ENCODE measurements at regions not wholly inside any gene's neighbourhood (a gene's known extent, or its start where the extent isn't known, plus 50 kb on each side); places are given as distances from the start of the nearest gene placed in this dataset.
A peak's percentile ranks its signal among the peaks of the same experiment; 100 is the strongest.
"Not testable (repeated sequence)": the region's sequence is repeated elsewhere in the genome, so short reads cannot be mapped to it uniquely, and the experiment has no call there.

DNA sequence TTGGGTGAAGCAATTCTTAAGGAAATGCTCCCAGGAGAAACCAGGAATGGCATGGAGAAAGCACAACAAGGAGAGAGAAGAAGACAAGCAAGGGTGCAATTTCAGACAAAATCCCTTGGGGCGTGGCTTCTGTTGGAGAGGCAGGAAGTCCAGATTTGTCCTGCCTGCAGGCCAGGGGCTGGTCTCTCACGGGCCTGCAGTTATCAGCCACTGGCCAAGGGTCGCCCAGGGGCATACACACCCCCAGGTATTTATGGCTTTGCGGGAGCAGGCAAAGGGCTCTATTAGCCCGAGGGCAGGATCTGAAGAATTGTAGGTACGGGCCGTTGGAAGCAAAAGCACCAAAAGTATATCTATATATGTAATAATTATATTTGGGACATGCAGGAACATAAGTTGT, 87.7 kb downstream of the IYD start:
- no peak for DNase-seq

DNA sequence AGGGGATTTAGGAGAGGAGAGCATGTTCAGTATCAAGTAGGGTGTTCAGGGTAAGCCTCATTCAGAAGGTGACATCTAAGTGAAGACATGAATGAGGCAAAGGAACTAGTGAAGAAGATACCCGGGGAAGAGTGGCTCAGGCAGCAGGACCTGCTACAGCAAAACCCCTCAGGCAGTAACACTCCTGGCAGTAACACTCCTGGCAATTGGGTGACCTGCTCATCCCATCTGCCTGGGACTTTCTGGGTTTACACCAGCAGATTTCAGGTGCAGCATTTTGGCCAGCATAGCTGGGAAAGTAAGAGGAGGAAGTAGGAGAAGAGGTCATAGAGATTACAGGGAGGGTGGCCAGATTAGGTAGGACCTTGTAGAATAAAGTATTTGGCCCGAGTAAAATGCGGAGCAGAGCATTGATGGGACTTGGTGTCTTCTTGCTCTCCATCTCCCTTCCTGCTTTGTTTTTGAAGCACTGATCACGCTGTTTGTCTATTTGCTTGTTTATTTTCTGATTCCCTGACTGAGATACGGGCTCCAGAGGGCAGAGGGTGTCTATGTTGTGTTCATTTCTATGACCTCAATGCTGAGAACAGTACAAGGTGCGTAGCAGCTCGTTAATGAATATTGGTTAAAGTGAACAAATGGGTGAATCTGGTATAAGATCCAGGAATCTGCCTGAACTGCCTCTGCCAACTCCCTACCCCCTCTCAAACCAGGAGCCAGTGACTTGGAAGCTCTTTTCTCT, 88.3 kb downstream of the IYD start:
- no peak for DNase-seq

DNA sequence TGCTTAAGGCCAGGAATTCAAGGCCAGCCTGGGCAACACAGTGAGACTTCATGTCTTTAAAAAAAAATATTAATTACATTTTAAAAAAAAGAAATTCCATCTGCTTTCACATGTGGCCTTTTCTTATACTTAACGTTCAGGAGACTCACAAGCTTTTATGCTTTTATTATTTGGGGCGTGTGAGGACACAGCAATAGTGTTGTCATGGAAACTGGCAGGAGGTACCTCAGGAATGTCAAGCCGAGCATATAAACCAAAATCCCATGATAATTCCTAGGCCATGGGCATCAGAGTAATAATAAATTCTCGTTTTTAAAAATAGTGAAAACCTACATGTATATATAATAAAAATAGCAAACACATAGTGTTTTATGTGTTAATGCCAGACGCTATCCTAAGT, 89.8 kb downstream of the IYD start:
- no peak for DNase-seq

DNA sequence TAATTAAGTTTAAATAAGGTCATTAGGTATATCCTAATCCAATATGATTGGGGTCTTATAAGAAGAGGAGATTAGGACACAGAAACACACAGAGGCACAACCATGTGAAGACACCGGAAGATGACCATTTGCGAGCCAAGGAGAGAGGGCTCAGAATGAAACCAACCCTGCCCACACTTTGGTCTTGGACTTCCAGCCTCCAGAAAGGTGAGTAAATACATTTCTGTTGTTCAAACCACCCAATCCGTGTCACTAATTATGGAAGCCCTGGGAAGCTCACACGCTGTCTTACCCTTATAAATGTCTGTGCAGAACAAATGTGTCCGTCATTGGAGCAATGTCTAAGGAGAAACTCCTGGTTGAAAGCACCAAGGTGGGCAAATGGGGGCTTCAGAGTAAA, 95.0 kb downstream of the IYD start:
- no peak for DNase-seq

DNA sequence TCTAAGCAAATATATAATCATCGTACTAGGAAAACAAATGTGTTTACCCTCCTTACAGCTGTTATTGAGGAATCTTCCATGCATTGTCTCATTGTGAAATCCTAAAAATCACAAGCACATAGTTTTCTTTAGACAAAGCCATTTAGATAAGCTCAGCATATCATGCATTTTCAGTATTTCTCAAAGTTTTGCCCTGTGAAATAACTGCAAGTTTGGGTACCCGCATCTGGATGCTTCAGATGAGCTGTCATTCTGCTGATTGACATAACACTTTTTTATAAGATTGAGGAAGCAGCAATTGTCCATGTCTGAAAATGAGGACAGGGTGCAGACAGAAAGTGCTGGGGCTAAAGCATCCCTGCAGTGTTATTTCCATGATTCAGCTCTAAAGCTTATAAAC, 96.2 kb downstream of the IYD start:
- no peak for DNase-seq

DNA sequence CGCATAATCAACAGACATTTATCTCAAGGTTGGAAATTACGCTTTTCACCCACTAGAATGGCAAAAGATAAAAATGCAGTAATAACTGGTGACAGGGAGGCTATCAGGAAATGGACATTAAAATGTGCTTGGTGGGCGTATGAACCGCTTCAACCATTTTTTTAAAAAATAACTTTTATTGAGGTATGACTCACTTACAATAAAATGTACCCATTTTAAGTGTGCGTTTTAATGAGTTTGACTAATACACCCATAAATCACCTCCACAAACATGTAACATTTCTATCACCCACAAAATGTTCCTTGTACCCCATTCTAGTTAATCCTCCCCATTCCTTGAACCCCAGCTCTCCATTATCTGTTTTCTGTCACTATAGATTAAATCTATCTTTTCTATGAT, 96.8 kb downstream of the IYD start:
- DNase-seq = no peak

DNA sequence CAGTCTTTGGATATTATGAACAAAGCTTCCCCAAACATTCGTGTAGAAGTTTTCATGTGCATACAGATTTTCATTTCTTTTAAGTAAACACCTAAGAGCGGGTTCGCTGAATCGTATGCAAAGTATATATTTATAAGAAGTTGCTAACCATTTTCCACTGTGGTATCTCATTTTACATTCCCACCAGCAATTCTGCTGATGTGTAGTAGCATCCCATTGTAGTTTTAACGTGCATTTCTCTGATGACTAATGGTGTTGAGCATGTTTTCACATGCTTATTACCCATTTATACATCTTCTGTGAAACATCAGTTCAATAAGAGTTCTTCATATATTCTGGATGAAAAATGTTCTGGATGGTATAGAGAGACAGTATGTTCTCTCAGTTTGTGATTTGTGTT, 97.4 kb downstream of the IYD start:
- DNase-seq = no peak

DNA sequence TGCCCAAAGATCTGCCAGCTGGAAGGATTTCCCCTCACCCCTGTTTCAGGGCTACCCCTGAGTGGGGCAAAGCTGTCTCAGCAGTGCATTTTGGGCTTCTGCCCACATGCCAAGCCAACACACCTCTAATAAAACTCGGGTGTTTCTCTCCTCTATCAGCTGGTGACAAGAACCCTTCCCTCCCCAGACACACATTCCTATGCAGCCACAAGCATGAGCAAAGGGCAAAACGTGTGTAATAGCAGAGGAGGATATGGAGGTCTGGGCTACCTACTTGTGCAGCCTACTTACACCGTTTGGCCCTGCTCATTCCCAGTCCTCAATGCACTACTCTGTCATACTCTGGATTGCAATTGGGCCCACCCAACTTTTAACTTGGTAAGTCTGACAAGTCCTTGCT, 101.3 kb downstream of the IYD start:
- DNase-seq = no peak

DNA sequence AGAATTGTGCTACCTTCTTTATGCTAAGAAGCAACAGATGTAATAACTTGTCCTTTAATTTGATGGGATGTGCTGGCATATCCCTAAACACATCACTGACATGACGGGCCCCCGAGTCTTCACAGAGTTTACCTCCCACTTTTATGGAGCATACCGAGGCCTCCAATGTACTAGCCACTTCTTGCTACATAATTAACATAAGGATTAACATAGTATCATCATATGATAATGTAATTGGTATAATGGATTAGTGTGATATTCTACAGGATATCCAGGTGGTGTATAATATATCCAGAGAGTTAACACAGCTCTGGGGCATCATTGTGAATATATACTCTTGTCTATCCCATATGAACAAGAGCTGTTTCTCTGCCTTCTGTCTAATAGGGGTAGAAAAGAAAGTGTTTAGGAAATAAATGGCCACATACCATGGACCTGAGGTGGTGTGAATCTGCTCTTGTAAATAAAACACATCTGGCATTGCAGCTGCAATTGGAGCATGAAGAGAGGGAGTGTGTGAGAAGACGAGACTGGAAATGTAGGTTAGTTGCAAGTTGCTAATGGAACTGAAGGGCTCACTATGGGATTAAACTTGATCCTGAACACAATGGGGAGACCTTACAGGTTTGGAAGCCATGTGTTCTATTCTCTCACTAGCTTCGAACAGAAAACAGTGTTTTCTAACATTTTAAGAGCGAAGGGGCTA, 102.3 kb downstream of the IYD start:
- no peak for DNase-seq

DNA sequence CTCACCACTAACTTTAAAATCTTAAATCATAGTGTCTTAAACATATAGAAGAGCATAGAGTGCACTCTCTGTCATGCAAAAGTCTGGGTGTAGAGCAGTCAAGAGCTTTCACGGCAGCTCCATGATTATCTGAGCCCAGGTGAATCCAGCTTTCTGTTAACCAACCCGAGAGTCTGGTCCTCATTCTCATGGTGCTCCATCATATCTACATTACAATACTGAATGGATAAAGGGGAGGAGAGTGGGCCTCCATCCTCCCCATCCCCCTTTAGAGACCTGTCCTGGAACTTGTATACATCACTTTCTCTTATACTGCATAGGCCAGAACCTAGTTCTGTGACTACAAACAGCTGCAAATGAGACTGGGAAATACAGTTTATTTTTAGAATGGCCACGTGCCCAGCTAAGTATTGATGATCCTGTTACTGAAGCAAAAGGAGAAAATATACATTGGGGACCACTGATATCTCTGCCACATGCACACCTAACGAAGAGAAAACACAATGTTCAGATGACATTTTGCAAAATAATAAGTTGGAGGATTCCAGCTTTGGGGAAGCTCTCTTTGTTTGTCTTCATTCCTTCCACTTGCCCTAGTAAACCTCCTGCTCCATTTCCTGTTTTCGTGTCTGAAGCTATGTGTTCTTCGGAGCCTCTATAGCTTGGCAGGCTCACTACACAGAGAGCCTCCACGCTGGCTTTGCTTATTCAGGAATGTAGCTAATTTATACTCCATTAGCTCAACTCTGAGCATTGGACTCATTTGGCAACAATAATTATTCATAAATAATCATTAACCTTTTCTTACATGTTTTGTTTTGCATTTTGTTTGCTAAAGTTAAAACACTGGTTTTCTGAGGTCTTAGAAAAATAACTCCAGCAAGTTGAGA, 110.1 kb downstream of the IYD start:
- peak; percentile 51 for DNase-seq

DNA sequence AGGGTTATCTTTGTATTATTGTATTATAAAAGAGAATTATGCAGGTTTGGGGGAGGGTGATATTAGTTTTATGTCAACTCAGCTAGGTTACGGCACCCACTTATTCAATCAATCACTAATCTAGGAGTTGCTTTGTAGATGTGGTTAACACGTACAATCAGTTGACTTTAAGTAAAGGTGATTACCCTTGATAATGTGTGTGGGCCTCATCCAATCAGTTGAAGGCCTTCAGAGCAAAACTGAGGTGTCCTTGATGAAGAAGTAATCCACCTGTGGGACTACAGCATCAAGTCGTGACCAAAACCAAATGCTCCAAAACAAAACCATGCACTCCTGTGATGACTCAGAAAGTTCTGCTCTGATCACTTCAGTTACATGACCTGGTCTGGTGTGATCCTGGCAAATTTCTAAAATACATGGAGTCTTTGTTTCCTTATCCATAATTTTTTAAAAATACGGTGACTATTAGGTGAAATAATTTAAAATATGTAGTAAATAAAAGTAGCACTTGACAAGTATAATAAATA, 114.1 kb downstream of the IYD start:
- DNase-seq = no peak

DNA sequence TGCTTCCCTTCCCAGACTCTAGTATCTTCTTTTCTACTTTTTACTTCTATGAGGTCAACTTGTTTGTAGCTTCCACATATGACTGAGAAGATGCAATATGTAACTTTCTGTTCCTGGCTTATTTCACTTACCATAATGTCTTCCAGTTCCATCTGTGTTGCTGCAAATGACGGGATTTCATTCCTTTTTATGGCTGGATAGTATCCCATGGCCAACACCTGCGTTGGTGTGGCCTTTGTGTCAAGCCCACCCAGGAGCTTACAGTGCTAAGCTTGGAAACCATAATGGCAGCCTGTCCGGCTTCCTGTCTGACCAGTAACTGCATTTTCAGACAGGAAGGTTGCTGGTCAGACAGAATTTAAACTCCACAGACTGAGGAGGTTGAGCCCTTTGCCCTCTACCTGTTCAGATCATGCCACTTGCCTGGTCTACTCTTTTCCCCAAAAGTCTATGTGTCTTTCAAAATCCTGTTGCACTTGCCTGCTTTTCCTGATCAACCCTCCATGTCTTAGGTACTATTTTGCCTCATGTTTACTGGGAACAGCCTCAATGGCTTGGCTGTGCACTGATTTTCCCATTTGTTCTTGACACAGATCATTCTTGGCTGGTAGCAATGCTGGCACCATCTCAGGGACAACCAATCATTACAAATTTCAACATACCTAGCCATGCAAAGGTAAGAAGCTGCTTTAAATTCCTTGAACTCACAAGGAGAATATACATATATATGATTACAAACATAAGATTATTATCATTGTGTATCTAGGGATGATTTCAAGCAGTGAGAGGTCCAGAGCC, 114.3 kb upstream of the PLEKHG1 start:
- no peak for DNase-seq

DNA sequence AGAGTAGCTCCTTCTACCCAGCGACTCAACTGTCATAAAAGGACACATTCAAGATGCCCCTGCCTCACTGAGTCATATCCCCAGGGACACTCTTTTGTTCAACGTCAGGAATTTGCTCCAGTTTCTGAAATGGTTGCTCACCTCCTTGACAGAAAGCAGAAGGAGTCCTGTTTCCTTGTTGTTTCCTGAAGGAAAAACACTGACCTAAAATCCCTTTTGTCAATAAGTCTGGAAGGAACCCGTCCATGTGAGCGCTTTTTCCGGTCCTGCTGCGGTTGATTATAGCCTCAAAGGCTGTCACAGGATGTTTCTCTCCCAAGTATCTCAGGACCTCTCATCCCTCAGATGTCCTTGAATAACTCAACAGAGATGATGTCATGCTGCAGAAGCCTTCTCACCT, 113.6 kb upstream of the PLEKHG1 start:
- DNase-seq = no peak

DNA sequence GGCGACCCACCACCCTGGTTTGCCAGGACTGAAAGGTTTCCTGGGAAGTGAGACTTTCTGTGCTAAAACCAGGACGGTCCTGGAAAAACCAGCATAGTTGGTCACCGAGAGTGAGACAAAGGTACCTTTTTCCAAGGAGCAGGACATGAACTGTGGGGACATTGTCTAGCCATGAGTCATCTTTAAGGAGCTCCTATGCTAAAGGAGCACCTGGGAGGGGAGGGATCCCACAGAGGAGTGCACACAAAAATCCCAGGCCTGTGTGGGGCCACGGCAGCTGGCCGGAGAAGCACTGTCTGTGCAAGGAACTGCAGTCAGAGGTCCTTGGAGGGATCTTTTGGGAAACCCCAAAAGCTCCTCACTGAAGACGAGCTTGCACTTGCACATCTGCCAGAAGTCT, 109.1 kb upstream of the PLEKHG1 start:
- no peak for DNase-seq

DNA sequence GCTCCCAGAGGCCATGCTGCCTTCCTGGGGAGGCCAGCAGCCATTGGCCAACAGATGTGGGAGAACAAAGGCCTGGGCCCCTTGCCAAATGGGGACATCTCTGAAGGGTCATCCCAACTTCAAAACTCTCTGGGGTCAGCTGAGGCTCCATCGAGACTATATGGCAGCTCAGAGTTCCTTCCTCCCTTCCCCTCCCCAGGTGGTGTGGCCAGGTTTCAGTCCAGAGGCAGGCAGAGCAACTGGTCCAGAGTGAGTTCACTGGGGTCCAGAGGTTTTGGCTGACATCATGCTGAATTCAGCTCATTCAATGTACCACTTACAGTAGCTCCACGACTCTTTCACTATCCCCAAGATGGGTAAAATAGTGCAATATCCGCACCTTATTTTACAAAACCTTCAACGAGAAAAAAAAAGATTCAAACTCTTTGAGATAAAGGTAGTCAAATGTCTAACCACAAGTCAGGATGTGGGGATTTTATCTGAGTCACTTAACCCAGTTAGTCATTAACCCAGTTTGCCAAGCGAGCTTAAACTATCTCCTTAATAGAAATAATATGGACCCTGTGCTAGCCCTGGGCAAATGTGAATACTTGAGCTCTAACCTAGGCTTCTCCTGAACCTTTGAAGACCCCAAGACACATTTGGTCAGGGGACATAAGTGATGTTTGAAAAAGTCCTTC, 108.4 kb upstream of the PLEKHG1 start:
- no peak for DNase-seq

DNA sequence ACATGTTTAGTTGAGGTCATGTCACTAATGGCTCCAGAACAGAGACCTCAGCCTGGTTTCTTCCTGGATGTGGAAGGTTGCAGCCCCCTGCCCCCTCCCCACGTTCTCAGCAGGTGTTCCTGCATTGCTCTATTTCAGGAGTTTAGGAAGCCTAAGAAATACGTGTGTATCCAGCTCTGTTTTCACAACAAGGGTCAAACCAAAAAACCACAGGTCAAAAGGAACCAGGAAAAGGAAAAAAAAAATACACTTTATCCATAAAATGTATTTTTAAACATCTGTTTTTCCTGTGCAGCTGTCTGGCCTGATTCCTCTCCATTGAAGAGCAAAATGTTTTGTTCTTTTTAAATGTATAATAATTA, 107.9 kb upstream of the PLEKHG1 start:
- DNase-seq = no peak

DNA sequence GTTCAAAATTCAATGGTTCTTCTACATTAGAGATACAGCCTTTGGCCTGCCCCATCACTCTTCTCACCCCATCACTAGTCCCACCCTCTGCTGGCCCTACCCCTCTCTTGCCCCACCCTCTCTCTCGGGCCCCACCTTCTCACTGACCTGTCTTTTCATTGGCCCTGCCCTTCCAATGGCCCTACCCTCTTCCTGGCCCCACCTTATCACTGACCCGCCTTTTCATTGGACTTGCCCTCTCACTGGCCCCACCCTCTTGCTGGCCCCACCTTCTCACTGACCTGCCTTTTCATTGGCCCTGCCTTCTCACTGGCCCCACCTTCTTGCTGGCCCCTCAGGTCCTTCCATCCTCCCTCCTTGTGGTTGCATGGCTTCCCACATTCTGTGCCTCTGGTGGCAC, 107.2 kb upstream of the PLEKHG1 start:
- DNase-seq = no peak

DNA sequence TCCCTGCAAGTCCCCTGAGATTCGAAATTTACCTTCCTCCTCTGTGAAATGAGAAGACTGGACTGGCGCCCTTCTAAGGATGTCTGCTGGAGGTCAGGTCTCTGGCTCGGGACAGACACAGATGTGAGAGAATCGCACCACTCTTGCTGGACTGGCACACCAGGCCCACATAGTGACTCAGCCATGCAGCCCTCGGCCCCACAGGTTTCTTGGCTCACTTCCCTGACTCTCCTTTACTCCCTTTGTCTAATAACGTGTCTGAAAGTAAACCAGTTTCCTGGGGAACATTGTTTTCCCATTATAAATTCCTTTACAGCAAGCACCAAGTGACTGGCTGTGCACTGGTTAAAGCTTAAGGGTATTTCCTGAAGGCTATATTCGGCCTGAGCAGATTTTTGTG, 106.7 kb upstream of the PLEKHG1 start:
- no peak for DNase-seq

DNA sequence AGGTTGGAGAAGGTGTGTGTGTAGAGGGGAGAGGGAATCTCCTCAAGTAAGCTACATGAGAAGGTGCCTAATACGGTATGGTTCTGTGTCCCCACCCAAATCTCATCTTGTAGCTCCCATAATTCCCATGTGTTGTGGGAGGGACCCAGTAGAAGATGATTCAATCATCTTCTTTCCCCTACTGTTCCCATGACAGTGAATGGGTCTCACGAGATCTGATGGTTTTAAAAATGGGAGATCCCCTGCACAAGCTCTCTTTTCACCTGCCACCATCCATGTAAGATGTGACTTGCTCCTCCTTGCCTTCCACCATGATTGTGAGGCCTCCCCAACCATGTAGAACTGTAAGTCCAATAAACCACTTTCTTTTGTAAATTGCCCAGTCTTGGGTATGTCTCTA, 106.1 kb upstream of the PLEKHG1 start:
- not testable (repeated sequence) for DNase-seq

DNA sequence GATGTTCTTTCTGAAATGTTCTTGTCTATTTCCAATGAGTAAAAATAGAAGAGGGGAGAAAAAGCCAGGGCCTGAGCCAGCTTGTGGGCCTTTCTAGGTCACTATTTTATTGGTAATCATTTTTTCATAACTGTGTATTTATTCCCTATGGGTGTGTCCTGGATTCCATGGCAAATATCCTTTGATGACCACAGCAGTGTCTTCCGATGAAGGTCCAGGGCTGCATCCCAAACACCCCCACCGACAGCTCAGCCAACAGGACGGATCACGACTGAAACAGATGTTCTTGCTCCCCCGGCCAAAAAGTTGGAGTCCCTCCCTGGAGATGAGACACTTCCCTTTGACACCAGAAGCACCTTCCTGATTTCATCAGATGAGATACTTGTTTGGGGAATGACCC, 105.4 kb upstream of the PLEKHG1 start:
- peak; percentile 81 for DNase-seq

DNA sequence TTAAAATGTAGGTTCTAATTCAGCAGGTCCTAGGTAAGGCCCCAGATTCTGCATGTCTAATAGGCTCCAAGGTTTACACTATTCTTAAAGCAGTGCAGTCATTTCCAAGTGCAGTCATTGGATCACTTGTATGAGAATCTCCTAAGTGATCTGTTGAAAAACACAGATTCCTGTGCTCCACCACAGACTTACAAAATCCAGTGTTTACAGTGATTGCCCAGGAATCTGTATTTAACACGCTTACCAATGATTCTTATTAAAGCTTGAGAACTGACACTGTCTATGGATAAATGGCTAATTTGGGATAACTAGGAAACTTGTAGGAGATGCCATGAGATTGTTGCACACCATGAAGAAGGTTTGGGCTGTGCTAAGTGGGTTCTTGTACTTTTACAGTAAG, 104.6 kb upstream of the PLEKHG1 start:
- DNase-seq = no peak

DNA sequence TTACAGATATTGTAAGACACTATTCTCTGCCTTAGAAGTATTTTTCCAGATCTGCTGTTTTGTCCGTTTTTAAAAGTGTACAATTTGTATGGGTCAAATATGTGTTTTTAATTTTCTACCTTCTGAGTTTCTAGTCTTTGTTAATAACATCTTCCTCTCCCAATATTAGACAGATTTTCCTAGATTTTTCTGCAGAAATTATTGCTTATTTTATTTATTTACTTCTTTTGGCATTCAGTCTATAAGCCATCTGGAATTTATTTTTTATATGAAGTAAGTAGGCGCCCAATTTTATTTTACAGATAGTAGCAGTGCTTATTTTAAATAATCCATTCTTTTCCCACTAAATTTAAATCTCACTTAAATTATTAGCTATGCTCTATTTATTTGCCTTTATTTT, 103.1 kb upstream of the PLEKHG1 start:
- DNase-seq = no peak
